CD4-positive, alpha-beta T cell treated with Interleukin-15 for 4 hours (primary cell): ENCODE measurements at regions not wholly inside any gene's neighbourhood (a gene's known extent, or its start where the extent isn't known, plus 50 kb on each side); places are given as distances from the start of the nearest gene placed in this dataset.
"Not testable (repeated sequence)": the region's sequence is repeated elsewhere in the genome, so short reads cannot be mapped to it uniquely, and the experiment has no call there.

ENCODE experiments used
- DNase-seq: peaks from one replicate; pipeline ENCODE4 v3.0.0-alpha.2; 2020; ENCODE audit warnings: low spot score

DNA sequence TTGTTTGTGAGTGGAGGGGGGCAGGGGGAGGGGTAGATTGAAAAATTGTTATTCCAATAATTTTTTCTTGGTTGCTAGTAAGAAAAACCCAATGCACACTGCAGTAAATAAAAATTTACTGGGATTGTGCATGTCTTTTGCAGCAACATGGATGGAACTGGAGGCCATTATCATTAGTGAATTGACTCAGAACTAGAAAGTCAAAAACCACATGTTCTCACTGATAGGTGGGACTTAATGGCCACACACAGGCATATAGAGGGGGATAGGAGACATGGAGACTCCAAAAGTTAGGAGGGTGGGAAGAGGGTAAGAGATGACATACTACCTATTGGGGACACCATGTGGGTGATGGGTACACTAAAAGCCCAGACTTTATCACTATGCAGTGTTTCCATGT is 67.2 kb downstream of the BUB3 start:
- DNase-seq, result no peak

DNA sequence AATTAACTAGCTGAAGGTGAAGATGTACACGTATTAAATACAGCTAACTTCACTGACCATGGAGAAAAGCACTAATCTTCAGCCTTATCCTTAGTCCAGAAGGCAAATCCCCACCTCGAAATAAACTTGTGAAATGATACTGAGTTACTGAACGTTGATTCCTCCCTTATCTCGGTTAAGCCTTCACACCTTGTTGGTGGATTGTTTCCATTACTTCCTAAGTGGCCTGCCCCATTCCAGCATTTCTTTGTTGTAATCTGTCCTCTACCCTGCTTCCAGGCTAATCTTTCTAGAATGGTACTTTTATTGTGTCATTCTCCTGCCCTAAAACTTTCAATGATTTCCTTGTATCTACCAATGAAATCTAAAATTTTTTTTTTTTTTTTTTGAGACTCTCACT is 68.6 kb downstream of the BUB3 start:
- no peak for DNase-seq

DNA sequence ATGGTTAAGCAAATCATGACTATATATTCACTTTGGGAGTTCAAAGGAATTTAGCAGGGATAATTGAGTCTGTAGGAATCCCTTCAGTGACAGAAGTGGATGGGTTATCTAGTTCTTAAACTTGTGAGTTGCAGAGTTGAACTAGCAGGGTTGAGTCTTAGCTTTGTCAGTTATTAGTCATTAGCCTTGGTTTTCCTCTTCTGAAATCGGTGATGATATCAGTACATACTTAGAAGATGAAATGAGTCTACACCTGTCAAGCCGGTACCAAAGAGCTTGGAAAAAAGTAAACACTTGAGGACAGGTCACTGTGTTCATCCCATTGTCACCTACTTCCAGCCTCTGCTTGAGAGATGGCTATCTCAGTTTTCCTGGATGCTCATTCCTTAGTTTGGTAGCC is 73.5 kb downstream of the BUB3 start:
- no peak for DNase-seq

DNA sequence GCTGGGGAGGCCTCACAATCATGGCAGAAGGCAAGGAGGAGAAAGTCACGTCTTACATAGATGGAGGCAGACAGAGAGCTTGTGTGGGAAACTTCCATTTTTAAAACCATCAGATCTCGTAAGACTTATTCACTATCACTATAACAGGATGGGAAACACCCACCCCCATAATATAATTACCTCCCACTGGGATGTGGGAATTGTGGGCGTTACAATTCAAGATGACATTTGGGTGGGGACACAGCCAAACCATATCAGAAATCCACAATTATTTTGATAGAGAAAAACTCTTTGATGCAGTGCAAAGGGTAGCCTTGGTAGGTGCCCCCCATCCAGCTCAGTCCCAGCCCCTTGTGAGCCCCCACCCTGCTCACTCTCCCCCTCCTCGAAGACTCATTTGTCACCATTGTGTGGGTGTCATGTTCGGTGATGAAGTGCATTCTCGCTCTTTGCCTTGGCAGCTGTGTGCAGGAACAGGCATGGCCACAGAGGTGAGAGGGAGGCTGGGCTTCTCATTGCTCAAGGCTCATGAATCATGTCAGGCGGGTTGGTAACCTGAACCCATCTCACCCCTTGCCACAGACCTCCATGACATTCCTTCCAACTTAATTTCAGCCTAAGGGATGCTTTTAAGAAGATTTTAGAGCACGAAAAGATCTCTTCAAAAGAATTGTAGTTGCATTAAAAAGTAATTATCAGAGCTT is 75.9 kb downstream of the BUB3 start:
- DNase-seq, result no peak

DNA sequence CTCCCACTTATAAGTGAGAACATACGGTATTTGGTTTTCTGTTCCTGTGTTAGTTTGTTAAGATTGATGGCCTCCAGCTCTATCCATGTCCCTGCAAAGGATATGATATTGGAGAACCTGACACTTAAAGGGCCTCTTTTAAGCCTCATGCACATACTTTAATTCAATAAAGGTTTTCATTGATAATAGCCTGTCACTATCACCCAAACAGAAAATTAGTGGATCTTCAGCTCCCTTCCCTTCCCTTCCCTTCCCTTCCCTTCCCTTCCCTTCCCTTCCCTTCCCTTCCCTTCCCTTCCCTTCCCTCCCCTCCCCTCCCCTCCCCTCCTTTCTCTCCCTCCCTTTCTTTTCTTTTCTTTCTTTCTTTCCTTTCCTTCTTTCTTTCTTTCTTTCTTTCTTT is 78.7 kb downstream of the BUB3 start:
- not testable (repeated sequence) for DNase-seq

DNA sequence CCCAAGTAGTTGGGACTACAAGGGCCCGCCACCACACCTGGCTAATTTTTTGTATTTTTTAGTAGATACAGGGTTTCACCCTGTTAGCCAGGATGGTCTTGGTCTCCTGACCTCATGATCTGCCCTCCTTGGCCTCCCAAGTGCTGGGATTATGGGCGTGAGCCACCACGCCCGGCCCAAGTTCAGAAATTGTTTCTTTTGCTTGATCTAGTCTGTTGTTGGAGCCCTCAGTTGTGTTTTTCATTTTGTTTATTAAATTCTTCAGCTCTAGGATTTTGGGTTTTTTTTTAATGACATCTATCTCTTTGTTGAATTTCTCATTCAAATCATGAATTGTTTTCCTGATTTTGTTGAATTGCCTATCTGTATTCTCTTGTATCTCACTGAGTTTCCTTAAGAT is 80.8 kb downstream of the BUB3 start:
- not testable (repeated sequence) for DNase-seq

DNA sequence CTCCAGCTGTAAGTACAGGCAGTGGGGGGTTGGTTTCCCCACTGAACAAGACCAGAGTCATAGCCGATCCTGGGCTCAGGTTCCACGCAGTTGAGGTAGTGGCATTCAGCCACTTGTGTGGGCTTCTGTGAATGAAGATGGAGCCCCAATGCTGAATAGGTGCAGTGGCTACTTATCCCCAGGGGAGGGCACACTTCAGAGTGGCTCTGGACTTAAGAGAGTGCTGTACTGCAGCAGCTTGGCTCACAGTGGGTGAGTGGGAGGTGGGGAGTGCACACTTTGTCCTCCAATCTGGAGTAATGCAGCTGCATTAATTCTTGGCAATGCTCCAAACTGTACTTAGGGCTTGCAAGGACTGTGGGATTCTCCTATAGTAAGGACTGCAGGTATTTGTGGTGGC is 81.9 kb downstream of the BUB3 start:
- DNase-seq, result no peak

DNA sequence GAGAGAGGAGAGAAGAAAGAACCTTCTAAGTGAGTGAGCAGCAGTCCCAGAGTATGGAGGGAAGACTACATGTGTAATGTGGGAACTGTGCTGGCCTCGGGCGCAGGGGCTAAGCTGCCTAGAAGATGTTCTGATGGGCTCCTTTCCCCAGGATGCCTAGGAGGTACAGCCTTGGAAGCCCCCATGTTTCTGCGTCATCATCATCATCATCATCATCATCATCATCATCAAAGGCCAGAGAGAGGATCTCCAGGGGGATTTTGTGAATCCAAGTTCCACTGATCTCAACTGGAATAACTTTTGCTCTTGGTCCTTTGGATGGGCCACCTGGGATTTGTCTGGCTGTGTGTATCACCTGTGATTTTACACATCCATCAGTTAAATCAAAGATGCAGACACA is 86.0 kb downstream of the BUB3 start:
- DNase-seq, result no peak

DNA sequence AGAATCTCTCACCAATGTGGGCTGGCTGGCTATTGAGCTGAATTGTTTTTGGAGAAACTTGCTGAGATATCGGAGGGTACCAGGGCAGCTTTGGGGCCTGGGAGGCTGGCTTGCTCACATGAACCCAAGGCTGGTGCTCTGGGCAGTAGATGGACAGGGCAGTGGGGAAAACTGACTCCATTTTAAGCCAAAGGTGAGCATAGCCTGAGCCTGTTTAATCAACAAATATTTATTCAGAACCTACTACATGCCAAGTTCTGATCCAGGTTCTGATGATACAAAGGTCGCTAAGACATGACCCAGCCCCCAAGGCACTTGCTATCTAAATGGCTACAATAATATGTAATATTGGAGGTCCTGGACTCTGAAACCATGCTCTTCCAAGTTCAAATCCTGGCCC is 86.6 kb downstream of the BUB3 start:
- no peak for DNase-seq

DNA sequence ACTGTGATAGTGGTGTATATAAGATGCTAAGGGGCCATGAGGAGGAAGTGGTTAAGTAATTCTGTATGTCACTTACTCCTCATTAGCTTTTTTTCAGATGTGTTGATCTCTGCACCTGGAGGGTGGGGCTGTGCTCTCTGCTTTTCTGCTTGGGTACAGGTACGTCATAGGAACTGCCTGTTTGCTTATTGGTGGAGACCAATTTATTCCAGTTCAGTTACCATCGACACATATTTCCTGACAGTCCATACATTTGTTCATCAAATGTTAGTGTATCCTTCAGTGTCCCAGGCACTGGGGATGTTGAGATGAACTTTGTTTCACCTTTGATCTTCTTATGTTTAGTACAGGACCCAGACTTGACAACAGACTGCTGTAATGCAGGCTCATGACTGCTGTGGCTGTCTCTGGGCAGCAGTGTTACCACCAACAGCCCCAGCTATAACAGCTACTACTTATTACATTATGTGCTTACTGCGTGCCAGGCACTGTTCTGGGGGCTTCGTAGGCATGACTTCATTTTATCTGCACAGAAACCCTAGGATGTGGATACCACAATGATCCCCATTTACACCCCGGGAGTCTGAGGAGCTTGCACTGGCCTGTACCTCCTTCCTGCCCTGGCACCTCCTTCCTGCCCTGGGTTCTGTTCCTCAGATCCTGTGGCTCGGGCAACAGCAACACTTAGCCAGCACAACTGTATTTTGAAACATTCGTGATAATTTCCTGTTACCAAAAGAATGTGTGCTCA is 87.4 kb downstream of the BUB3 start:
- peak; percentile 61 for DNase-seq

DNA sequence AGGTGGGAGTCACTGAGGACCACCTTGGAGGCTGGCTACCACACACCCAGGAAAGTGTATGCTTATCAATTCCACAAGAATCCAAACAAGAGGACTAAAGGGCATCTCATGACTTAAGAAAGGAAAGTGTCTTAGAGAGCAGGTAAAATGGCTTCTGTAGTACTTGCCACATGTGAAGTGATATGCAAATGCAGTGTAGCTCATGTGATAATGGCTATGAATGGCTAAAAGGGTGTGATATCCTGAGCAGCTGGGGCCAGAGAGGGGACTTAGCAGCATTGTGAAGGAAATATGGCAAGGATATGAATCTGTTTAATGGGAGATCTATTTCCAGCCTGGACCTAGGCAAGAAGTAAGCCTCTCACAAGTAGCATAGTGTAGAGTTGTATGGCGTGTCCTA is 90.5 kb downstream of the BUB3 start:
- no peak for DNase-seq

DNA sequence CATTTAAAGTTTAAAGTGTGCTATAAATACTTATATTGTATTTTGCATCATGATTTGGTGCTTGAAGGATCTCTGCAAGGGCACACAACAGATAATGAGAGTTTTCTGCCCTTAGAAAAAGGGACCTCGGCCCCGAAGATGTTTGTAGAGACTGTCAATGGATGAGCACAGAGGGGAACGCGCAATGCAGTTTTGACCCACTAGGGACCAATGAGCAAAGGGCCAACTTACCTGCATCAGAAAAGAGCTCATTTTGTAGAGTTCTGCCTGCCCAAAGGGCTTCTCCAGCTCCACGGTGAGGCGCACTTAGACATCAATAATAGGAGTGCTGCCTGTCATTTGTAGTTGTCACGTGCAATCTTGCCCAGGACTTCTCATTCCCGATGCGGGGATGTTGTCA is 91.1 kb downstream of the BUB3 start:
- no peak for DNase-seq

DNA sequence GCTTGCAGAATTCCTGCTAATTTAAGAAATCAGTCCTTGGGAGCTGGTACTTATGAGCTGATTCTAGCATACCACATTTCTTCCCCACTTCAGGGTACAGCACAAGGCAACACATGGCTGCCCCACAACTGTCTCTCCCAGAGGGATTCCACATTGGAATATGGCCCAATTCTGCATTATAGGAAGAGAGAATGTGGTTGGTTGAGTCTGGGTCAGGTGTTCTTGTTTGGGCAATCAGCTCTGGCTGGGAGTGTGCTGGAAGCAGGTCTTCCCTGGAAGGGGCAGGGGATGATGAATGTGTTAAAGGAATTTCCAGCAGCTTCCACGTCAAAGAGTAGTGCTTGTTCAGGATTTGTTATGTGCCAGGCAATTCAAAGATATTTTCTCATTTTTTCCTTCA is 95.7 kb downstream of the BUB3 start:
- DNase-seq, result no peak

DNA sequence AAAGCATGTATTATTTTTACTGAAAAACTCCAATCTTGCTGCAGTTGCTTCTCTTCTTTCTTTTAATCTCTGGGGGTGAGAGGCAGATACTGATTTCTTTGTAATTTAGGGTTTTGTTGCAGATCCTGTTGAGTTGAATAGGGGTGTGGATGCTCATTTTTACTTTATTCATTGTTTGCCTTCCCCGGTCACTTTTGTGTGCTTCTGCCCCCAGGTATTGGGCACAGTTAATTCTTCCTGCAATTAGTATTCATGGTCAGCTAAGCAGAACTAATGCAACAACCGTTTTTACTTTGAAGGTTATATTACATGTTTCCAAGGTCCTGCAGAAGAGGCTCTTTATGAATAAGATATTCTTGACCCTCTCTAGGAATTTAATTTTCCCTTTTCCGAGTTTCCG is 96.4 kb downstream of the BUB3 start:
- DNase-seq, result no peak

DNA sequence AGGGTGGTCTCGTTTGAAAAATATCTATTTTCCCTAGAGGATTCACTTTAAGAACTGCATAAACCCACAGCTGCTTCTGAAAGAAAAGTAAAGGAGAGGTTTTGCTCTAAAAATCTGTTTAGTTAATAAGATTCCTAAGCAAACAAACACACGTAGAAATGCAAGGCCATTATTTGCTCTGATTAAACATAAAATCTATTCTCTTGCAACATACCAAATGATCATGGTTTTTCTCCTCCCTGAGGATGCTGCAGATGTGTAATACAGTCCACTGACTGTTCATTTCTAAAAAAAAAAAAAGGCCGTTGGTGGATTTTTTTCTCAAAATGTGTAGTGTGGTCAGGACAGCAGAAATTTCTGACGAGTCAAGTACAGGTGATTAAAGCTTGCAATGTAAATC is 98.6 kb downstream of the BUB3 start:
- DNase-seq, result no peak

DNA sequence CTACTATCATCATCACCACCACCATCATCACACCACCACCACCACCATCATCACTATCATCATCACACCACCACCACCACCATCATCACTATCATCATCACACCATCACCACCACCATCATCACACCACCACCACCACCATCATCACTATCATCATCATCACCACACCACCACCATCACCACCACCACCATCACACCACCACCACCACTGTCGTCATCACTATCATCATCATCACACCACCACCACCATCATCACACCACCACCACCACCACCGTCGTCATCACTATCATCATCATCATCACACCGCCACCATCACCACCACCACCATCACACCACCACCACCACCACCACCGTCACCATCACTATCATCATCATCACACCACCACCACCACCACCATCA is 100.1 kb downstream of the BUB3 start:
- not testable (repeated sequence) for DNase-seq

DNA sequence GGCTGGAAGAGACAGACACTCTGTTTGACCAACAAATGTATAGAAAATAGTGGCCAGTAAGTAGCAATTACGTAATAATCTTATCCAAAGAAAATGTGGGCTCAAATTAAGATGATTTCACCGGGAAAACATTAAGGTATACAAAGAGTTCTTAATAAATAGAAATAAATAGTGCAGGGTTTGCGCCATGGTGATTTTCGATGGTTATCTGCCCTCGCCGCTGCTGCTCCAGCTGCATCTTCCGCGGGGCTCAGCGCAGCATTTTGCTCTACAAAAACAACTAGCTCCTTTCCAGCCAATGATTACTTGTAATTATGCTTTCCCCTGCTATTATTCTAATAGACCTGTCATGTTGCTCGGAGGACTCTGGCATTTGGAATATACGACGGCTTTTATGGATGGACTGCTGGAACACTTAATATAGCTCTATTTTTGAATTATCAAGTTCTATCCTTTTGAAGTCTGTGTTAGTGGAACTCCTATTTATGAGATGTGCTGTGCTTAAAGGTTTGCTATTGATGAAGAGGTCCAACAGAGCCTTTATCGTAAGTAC is 103.8 kb downstream of the BUB3 start:
- DNase-seq, result no peak

DNA sequence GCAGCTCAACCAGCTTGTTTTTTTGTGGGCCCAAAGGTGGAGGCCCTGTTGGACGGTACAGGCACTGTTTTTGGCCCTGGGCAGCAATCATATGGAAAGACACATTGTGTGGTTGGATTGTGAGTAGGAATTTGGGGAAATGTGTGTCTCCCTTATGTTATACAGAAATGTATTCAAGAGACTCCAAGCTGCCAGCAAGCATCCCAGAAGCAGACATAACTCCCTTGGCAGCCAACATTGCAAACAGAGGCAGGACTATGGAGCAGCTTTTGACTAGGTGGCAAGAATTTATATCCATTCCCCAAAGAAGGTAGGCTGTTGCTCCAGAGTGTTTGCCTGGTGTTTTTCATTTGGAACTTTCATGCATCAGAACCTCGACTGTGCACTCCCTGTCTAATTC is 104.9 kb downstream of the BUB3 start:
- no peak for DNase-seq

DNA sequence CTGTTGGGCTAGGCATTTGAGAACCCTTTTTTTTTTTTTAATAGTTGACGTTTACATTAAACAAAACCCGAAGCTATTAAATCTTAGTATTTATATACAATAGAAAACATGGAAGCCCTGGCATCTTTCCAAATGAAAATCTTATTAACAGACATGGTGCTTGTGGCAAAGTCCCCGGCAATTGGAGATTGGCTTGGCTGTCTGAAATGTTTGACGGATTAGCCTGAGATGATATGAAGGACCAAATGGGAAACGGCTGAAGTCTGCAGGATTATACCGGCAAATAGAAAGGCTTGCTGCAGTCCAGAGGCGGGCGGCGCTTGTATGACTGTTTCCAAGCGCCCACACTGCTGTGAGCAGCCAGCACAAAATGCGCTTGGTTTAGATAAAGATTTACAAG is 105.6 kb downstream of the BUB3 start:
- DNase-seq, result no peak

DNA sequence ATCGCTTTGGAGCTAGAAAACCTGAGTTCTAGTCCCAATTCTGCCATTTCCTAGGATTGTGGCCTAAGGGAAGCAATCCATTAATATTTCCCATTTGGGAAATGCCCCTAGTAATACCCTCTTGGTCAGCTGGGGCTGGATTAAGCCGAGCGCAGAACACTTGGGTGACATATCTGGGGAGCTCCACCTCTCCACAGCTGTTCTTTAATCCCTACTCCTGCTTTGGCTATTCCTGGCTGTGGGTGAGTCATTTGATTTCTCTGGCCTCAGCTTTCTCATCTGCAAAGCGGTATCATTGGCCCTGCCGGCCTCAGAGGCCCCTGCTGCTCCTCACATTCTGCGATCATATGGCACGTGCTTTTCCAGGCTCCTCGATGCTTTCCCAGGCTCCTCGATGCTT is 108.3 kb downstream of the BUB3 start:
- no peak for DNase-seq

DNA sequence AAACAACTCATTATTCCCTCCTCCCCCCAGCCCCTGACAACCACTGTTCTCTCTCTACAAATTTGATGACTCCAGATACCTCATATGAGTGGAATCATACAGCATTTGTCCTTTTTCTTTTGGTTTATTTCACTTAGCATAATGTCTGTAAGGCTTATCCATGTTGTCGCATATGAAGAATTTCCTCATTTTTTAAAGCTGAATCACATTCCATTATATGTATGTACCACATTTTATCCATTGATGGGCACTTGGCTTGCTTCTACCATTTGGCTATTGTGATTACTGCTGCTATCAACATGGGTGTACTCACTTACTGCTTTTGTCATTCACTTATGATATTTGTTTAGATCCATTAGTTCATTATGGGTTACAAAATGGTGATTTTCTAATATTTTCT is 112.8 kb downstream of the BUB3 start:
- DNase-seq, result no peak

DNA sequence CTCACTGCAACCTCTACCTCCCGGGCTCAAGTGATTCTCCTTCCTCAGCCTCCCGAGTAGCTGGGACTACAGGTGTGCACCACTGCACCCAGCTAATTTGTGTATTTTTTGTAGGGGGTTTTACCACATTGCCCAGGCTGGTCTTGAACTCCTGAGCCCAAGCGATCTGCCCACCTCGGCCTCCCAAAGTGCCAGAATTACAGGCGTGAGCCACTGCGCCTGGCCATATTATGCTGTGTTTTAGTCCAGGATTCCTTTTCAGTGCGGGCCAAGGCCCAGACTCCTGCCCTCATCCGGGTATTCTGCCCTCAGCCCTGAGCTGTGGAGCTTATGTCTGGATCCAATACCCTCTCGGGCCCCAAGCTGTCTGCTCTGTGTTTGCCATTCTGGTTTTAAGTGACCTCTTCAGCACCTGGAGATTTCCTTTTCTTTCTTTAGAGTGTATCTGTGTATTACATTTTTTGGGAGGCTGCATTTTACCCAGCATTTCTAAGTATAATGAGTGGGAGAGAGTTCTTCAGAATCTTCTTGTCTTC is 114.9 kb downstream of the BUB3 start:
- no peak for DNase-seq

DNA sequence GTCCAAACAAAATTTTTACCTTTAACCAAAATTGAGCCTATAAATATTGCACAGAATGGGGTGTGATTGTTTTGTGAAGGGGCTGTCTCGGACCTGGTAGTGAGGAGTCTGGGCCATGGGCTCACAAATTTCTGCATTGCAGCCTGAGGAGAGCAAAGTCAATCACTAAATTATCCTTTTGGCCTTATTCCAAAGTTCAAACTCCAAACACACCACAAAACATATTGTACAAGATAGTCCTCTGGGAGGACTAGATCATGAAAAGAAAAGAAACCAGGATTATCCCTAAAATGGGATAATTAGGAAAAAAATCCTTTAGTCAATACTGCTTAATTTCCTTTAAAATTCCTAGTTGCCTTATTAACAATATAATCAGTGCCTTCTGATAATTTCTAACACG is 115.5 kb downstream of the BUB3 start:
- no peak for DNase-seq
